ENCODE measurements at regions not wholly inside any gene's neighbourhood (a gene's known extent, or its start where the extent isn't known, plus 50 kb on each side); places are given as distances from the start of the nearest gene placed in this dataset.

- FAIRE-seq (no peak), DNase-seq (ENCODE audit: insufficient read length) (no peak)
- TF ChIP-seq POLR2A (IDR thresholded peaks at IDR 0.05; ENCODE audit: low read depth, low read length) (no peak), TAF1 (IDR thresholded peaks at IDR 0.05; ENCODE audit: borderline replicate concordance, low read depth, low read length) (no peak), POLR2AphosphoS5 (IDR thresholded peaks at IDR 0.05; ENCODE audit: low read depth, low read length) (no peak)
These were observed 448.7 kb upstream of the VRK2 start for GRCh38 chr2:57597940-57598339.

DNA sequence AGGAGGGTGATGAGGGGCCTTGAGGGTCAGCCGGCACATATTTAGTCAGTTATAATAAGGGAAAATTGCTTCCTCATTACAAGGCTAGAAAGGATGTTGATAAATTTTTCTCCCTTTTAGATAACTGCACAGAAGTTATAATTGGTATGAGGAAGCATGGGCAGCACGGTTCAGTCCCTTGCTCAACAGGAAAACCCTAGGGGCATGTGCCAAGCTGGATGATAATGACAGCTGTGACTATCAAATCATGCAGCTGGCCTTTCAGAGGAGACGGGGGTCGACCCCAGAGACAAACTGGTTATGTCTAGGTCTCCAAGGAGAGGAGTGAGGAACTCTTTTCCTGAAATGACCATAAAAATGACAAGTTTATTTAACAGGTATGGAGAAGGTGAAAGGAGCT, 448.1 kb upstream of the VRK2 start:
- DNase-seq (ENCODE audit: insufficient read length) (no peak), FAIRE-seq (no peak)
- TF ChIP-seq TAF1 (IDR thresholded peaks at IDR 0.05; ENCODE audit: borderline replicate concordance, low read depth, low read length) (no peak), POLR2AphosphoS5 (IDR thresholded peaks at IDR 0.05; ENCODE audit: low read depth, low read length) (no peak), POLR2A (IDR thresholded peaks at IDR 0.05; ENCODE audit: low read depth, low read length) (no peak)

GRCh38 chr2:57602733-57603132, 443.9 kb upstream of the VRK2 start:
- FAIRE-seq (no peak), DNase-seq (ENCODE audit: insufficient read length) (no peak)
- TF ChIP-seq TAF1 (IDR thresholded peaks at IDR 0.05; ENCODE audit: borderline replicate concordance, low read depth, low read length) (no peak), POLR2AphosphoS5 (IDR thresholded peaks at IDR 0.05; ENCODE audit: low read depth, low read length) (no peak), POLR2A (IDR thresholded peaks at IDR 0.05; ENCODE audit: low read depth, low read length) (no peak)

DNA sequence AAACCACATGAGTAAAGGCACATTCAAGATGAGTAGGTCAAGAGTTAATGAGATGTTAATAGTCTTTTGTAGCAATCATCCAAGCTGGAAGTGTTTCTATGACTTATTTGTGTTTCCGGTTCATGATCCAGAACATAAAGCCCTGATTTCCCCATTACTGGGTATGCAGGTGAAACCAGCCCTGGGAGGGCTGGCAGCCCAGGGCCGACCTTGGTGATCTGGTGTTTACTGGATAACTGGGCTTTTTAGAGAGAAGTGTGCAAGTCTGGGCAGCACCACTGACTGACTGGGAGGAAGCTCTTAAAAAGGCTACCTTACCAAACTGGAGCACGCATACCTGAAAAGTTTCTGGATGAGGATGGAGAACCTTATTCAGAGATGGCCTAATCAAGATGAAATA, 431.6 kb upstream of the VRK2 start:
- TF ChIP-seq POLR2A (IDR thresholded peaks at IDR 0.05; ENCODE audit: low read depth, low read length) (no peak), TAF1 (IDR thresholded peaks at IDR 0.05; ENCODE audit: borderline replicate concordance, low read depth, low read length) (no peak), POLR2AphosphoS5 (IDR thresholded peaks at IDR 0.05; ENCODE audit: low read depth, low read length) (no peak)
- no peak for FAIRE-seq
- no peak for DNase-seq (ENCODE audit: insufficient read length)

GRCh38 chr2:57615855-57616556, 430.6 kb upstream of the VRK2 start:
- DNase-seq (ENCODE audit: insufficient read length) (no peak), FAIRE-seq (no peak)
- no peak for TF ChIP-seq TAF1 (IDR thresholded peaks at IDR 0.05; ENCODE audit: borderline replicate concordance, low read depth, low read length)
- TF ChIP-seq POLR2AphosphoS5 (IDR thresholded peaks at IDR 0.05; ENCODE audit: low read depth, low read length), result no peak
- no peak for TF ChIP-seq POLR2A (IDR thresholded peaks at IDR 0.05; ENCODE audit: low read depth, low read length)

DNA sequence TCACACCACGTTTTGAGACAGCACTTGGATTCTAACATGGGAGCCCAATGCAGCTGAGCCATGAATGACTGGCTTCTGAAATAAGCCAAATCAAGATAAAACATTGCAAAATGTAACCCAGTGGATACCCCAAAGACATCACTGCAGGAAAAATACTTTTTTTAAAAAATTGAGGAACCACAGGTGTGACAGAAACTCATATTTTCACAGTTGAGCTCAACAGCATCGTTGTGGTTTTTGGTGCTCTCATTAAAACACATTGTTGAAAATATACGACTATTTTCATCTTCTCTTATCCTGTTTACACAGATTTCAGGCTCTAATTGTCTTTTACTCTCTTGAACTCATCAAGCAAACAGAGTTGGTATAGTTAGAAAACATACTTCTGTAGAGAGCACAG, 429.3 kb upstream of the VRK2 start:
- TF ChIP-seq TAF1 (IDR thresholded peaks at IDR 0.05; ENCODE audit: borderline replicate concordance, low read depth, low read length), result no peak
- TF ChIP-seq POLR2A (IDR thresholded peaks at IDR 0.05; ENCODE audit: low read depth, low read length), result no peak
- TF ChIP-seq POLR2AphosphoS5 (IDR thresholded peaks at IDR 0.05; ENCODE audit: low read depth, low read length), result no peak
- no peak for FAIRE-seq

GRCh38 chr2:57621122-57621663, 425.4 kb upstream of the VRK2 start:
- TF ChIP-seq POLR2A (IDR thresholded peaks at IDR 0.05; ENCODE audit: low read depth, low read length) (no peak), TAF1 (IDR thresholded peaks at IDR 0.05; ENCODE audit: borderline replicate concordance, low read depth, low read length) (no peak), POLR2AphosphoS5 (IDR thresholded peaks at IDR 0.05; ENCODE audit: low read depth, low read length) (no peak)
- DNase-seq (ENCODE audit: insufficient read length) (no peak), FAIRE-seq (no peak)

More for the DNA sequence above, 429.3 kb upstream of the VRK2 start:
- DNase-seq (ENCODE audit: insufficient read length), result no peak

DNA sequence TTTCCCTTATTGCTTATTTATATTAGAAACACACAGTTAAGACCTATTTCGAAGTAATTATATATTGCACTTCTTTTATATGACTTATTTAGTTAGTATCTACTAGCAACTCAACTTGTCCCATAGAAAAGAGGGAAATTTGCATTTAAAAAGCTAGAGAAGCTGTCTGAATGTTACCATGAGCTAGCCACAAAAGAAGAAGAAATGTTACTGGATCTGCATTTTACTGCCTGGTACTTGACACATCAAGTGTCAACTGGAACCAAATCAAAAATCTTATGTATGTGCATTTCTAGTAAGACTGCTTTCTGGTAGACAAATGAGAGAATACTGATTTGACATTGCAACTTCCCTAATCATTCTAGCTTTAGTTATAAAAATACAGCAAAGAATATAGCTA, 424.6 kb upstream of the VRK2 start:
- DNase-seq (ENCODE audit: insufficient read length) (no peak), FAIRE-seq (no peak)
- TF ChIP-seq POLR2AphosphoS5 (IDR thresholded peaks at IDR 0.05; ENCODE audit: low read depth, low read length) (no peak), POLR2A (IDR thresholded peaks at IDR 0.05; ENCODE audit: low read depth, low read length) (no peak), TAF1 (IDR thresholded peaks at IDR 0.05; ENCODE audit: borderline replicate concordance, low read depth, low read length) (no peak)

GRCh38 chr2:57656198-57656597, 390.4 kb upstream of the VRK2 start:
- TF ChIP-seq POLR2AphosphoS5 (IDR thresholded peaks at IDR 0.05; ENCODE audit: low read depth, low read length) (no peak), POLR2A (IDR thresholded peaks at IDR 0.05; ENCODE audit: low read depth, low read length) (no peak), TAF1 (IDR thresholded peaks at IDR 0.05; ENCODE audit: borderline replicate concordance, low read depth, low read length) (no peak)
- DNase-seq (ENCODE audit: insufficient read length), result no peak
- no peak for FAIRE-seq

DNA sequence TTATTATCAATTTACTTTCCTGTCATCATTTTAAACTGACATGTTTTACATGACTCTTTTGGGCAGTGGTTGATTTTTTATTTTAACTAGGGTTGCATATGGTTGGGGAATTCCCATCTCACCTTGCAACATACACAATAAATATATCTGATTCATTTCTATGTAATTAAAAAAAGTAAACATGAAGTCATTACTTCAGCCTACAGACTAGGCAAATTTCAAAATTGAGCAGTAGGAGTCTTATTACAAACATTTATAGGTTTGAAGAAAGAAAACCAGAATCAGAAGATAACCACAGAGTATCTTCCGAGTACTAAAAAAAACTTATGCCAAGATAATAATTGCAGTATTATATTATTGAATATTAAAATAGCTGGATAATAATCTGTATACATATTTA, 377.0 kb upstream of the VRK2 start:
- FAIRE-seq, result no peak
- no peak for DNase-seq (ENCODE audit: insufficient read length)
- TF ChIP-seq TAF1 (IDR thresholded peaks at IDR 0.05; ENCODE audit: borderline replicate concordance, low read depth, low read length), result no peak
- TF ChIP-seq POLR2AphosphoS5 (IDR thresholded peaks at IDR 0.05; ENCODE audit: low read depth, low read length), result no peak
- TF ChIP-seq POLR2A (IDR thresholded peaks at IDR 0.05; ENCODE audit: low read depth, low read length), result no peak

DNA sequence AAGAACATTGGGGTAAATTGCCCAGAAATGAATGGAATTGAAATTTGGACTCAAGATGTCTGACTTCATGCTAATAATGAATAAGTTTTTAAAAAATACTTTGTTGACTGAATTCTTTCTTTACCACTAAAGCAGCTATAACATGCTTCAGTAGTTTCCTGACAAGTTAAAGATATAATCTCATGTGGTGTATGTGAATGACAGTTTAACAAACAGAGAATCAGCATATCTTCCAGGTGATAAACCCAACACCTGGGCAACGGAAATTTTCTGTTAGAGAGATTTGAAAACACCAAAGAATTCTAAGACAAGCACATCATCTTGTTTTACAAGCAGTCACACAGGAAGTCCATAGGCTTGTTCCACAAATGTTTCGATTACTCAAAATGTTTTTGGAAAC, 372.6 kb upstream of the VRK2 start:
- FAIRE-seq, result no peak
- DNase-seq (ENCODE audit: insufficient read length), result no peak

GRCh38 chr2:57674743-57675142, 371.9 kb upstream of the VRK2 start:
- no peak for FAIRE-seq
- DNase-seq (ENCODE audit: insufficient read length), result no peak
- no peak for TF ChIP-seq TAF1 (IDR thresholded peaks at IDR 0.05; ENCODE audit: borderline replicate concordance, low read depth, low read length)
- no peak for TF ChIP-seq POLR2AphosphoS5 (IDR thresholded peaks at IDR 0.05; ENCODE audit: low read depth, low read length)
- TF ChIP-seq POLR2A (IDR thresholded peaks at IDR 0.05; ENCODE audit: low read depth, low read length), result no peak

More for the DNA sequence above, 372.6 kb upstream of the VRK2 start:
- no peak for TF ChIP-seq TAF1 (IDR thresholded peaks at IDR 0.05; ENCODE audit: borderline replicate concordance, low read depth, low read length)
- no peak for TF ChIP-seq POLR2A (IDR thresholded peaks at IDR 0.05; ENCODE audit: low read depth, low read length)
- TF ChIP-seq POLR2AphosphoS5 (IDR thresholded peaks at IDR 0.05; ENCODE audit: low read depth, low read length), result no peak

Data from GM12892 (cell line).